ENCODE measurements at regions not wholly inside any gene's neighbourhood (a gene's known extent, or its start where the extent isn't known, plus 50 kb on each side); places are given as distances from the start of the nearest gene placed in this dataset.

DNA sequence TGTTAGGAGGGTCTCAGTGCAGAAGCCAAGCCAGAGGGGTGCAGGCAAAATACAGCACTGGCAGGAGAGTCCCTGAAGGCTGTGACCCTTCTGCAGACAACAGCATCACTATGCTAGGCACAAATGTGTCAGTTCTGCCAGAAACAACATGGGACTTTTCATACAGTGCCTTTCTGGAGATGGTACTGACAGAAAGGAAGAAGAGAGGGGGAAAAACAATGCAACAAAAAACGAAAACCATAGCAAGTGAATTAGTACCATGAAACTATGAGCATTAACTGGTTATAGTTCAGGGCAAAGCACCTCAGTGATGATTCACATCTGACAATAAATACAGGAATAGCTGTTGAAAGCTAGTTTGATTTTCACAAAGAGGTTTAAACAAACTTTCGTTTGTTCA lies 140.8 kb upstream of the NBPF11 start (continued):
- TF ChIP-seq, protein P1, sequence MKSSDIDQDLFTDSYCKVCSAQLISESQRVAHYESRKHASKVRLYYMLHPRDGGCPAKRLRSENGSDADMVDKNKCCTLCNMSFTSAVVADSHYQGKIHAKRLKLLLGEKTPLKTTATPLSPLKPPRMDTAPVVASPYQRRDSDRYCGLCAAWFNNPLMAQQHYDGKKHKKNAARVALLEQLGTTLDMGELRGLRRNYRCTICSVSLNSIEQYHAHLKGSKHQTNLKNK (CRISPR knock-in tag; IDR thresholded peaks at IDR 0.05), result no peak
- TF ChIP-seq PRRX2 (CRISPR knock-in tag; IDR thresholded peaks at IDR 0.05) (no peak), GRHL2 (CRISPR knock-in tag; IDR thresholded peaks at IDR 0.05; ENCODE audit: insufficient replicate concordance, severe bottlenecking) (no peak), ZNF263 (CRISPR knock-in tag; IDR thresholded peaks at IDR 0.05; ENCODE audit: low read depth) (no peak), NFYB (CRISPR knock-in tag; conservative IDR thresholded peaks at IDR 0.05; ENCODE audit: low read depth) (no peak), MYBL2 (CRISPR knock-in tag; IDR thresholded peaks at IDR 0.05) (no peak)
- TF ChIP-seq, protein P2, sequence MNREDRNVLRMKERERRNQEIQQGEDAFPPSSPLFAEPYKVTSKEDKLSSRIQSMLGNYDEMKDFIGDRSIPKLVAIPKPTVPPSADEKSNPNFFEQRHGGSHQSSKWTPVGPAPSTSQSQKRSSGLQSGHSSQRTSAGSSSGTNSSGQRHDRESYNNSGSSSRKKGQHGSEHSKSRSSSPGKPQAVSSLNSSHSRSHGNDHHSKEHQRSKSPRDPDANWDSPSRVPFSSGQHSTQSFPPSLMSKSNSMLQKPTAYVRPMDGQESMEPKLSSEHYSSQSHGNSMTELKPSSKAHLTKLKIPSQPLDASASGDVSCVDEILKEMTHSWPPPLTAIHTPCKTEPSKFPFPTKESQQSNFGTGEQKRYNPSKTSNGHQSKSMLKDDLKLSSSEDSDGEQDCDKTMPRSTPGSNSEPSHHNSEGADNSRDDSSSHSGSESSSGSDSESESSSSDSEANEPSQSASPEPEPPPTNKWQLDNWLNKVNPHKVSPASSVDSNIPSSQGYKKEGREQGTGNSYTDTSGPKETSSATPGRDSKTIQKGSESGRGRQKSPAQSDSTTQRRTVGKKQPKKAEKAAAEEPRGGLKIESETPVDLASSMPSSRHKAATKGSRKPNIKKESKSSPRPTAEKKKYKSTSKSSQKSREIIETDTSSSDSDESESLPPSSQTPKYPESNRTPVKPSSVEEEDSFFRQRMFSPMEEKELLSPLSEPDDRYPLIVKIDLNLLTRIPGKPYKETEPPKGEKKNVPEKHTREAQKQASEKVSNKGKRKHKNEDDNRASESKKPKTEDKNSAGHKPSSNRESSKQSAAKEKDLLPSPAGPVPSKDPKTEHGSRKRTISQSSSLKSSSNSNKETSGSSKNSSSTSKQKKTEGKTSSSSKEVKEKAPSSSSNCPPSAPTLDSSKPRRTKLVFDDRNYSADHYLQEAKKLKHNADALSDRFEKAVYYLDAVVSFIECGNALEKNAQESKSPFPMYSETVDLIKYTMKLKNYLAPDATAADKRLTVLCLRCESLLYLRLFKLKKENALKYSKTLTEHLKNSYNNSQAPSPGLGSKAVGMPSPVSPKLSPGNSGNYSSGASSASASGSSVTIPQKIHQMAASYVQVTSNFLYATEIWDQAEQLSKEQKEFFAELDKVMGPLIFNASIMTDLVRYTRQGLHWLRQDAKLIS (CRISPR knock-in tag; IDR thresholded peaks at IDR 0.05; ENCODE audit: borderline replicate concordance), result no peak
- TF ChIP-seq, protein P3, sequence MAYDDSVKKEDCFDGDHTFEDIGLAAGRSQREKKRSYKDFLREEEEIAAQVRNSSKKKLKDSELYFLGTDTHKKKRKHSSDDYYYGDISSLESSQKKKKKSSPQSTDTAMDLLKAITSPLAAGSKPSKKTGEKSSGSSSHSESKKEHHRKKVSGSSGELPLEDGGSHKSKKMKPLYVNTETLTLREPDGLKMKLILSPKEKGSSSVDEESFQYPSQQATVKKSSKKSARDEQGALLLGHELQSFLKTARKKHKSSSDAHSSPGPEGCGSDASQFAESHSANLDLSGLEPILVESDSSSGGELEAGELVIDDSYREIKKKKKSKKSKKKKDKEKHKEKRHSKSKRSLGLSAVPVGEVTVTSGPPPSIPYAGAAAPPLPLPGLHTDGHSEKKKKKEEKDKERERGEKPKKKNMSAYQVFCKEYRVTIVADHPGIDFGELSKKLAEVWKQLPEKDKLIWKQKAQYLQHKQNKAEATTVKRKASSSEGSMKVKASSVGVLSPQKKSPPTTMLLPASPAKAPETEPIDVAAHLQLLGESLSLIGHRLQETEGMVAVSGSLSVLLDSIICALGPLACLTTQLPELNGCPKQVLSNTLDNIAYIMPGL (CRISPR knock-in tag; IDR thresholded peaks at IDR 0.05), result no peak

DNA sequence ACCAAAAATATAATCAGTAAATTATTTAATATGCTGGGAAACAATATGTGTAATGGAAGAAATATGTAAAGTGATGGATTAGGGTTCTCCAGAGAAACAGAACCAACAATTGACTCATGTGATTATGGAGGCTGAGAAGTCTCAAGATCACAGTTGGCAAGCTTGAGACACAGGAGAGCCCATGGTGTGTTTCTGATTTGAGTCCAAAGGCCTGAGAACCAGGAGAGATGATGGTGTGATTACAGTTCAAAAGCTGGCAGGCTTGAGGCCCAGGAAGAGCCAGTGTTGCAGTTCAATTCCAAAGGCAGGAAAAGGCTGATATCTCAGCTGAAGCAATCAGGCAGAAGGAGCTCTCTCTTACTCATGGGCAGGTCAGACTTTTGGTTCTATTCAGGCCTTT lies 138.8 kb upstream of the NBPF11 start:
- Mint-ChIP-seq H3K27me3 (ENCODE audit: low read depth) (peaks cover 14% of the 10 kb centered on the region; the same call in 1 of the 2 replicates), H3K9me3 (peaks cover 12% of the 10 kb centered on the region), H3K4me1 (no peaks in the 10 kb centered on the region), H3K4me3 (no peak overlapping the region), H3K36me3 (no peaks in the 10 kb centered on the region), H3K27ac (no peak overlapping the region)
- no peak for DNase-seq (ENCODE audit: low spot score)
- POLR2A ChIA-PET, result no interaction called here
- CTCF ChIA-PET, result no interaction called here
- ATAC-seq, result no peak
- TF ChIP-seq ZNF138 (CRISPR knock-in tag; conservative IDR thresholded peaks at IDR 0.05) (no peak), ETV6 (CRISPR knock-in tag; IDR thresholded peaks at IDR 0.05) (no peak), ESRRA (CRISPR knock-in tag; IDR thresholded peaks at IDR 0.05; ENCODE audit: borderline replicate concordance) (no peak), FOXJ3 (CRISPR knock-in tag; IDR thresholded peaks at IDR 0.05; ENCODE audit: borderline replicate concordance) (no peak), FOXP1 (CRISPR knock-in tag; IDR thresholded peaks at IDR 0.05; ENCODE audit: borderline replicate concordance) (no peak)
- TF ChIP-seq, protein P4, sequence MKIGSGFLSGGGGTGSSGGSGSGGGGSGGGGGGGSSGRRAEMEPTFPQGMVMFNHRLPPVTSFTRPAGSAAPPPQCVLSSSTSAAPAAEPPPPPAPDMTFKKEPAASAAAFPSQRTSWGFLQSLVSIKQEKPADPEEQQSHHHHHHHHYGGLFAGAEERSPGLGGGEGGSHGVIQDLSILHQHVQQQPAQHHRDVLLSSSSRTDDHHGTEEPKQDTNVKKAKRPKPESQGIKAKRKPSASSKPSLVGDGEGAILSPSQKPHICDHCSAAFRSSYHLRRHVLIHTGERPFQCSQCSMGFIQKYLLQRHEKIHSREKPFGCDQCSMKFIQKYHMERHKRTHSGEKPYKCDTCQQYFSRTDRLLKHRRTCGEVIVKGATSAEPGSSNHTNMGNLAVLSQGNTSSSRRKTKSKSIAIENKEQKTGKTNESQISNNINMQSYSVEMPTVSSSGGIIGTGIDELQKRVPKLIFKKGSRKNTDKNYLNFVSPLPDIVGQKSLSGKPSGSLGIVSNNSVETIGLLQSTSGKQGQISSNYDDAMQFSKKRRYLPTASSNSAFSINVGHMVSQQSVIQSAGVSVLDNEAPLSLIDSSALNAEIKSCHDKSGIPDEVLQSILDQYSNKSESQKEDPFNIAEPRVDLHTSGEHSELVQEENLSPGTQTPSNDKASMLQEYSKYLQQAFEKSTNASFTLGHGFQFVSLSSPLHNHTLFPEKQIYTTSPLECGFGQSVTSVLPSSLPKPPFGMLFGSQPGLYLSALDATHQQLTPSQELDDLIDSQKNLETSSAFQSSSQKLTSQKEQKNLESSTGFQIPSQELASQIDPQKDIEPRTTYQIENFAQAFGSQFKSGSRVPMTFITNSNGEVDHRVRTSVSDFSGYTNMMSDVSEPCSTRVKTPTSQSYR (CRISPR knock-in tag; IDR thresholded peaks at IDR 0.05), result no peak
- TF ChIP-seq, protein P5, sequence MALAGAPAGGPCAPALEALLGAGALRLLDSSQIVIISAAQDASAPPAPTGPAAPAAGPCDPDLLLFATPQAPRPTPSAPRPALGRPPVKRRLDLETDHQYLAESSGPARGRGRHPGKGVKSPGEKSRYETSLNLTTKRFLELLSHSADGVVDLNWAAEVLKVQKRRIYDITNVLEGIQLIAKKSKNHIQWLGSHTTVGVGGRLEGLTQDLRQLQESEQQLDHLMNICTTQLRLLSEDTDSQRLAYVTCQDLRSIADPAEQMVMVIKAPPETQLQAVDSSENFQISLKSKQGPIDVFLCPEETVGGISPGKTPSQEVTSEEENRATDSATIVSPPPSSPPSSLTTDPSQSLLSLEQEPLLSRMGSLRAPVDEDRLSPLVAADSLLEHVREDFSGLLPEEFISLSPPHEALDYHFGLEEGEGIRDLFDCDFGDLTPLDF (CRISPR knock-in tag; IDR thresholded peaks at IDR 0.05), result no peak
- TF ChIP-seq, protein P6, sequence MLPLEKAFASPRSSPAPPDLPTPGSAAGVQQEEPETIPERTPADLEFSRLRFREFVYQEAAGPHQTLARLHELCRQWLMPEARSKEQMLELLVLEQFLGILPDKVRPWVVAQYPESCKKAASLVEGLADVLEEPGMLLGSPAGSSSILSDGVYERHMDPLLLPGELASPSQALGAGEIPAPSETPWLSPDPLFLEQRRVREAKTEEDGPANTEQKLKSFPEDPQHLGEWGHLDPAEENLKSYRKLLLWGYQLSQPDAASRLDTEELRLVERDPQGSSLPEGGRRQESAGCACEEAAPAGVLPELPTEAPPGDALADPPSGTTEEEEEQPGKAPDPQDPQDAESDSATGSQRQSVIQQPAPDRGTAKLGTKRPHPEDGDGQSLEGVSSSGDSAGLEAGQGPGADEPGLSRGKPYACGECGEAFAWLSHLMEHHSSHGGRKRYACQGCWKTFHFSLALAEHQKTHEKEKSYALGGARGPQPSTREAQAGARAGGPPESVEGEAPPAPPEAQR (CRISPR knock-in tag; IDR thresholded peaks at IDR 0.05), result no peak
- TF ChIP-seq, protein P7, sequence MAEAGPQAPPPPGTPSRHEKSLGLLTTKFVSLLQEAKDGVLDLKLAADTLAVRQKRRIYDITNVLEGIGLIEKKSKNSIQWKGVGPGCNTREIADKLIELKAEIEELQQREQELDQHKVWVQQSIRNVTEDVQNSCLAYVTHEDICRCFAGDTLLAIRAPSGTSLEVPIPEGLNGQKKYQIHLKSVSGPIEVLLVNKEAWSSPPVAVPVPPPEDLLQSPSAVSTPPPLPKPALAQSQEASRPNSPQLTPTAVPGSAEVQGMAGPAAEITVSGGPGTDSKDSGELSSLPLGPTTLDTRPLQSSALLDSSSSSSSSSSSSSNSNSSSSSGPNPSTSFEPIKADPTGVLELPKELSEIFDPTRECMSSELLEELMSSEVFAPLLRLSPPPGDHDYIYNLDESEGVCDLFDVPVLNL (CRISPR knock-in tag; IDR thresholded peaks at IDR 0.05; ENCODE audit: borderline replicate concordance, low read depth), result no peak
- TF ChIP-seq, protein P8, sequence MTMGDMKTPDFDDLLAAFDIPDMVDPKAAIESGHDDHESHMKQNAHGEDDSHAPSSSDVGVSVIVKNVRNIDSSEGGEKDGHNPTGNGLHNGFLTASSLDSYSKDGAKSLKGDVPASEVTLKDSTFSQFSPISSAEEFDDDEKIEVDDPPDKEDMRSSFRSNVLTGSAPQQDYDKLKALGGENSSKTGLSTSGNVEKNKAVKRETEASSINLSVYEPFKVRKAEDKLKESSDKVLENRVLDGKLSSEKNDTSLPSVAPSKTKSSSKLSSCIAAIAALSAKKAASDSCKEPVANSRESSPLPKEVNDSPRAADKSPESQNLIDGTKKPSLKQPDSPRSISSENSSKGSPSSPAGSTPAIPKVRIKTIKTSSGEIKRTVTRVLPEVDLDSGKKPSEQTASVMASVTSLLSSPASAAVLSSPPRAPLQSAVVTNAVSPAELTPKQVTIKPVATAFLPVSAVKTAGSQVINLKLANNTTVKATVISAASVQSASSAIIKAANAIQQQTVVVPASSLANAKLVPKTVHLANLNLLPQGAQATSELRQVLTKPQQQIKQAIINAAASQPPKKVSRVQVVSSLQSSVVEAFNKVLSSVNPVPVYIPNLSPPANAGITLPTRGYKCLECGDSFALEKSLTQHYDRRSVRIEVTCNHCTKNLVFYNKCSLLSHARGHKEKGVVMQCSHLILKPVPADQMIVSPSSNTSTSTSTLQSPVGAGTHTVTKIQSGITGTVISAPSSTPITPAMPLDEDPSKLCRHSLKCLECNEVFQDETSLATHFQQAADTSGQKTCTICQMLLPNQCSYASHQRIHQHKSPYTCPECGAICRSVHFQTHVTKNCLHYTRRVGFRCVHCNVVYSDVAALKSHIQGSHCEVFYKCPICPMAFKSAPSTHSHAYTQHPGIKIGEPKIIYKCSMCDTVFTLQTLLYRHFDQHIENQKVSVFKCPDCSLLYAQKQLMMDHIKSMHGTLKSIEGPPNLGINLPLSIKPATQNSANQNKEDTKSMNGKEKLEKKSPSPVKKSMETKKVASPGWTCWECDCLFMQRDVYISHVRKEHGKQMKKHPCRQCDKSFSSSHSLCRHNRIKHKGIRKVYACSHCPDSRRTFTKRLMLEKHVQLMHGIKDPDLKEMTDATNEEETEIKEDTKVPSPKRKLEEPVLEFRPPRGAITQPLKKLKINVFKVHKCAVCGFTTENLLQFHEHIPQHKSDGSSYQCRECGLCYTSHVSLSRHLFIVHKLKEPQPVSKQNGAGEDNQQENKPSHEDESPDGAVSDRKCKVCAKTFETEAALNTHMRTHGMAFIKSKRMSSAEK (CRISPR knock-in tag; IDR thresholded peaks at IDR 0.05; ENCODE audit: borderline replicate concordance), result no peak
